CD4-positive, alpha-beta T cell treated with Interferon alpha-2 for 1 hour (primary cell): ENCODE measurements at regions not wholly inside any gene's neighbourhood (a gene's known extent, or its start where the extent isn't known, plus 50 kb on each side); places are given as distances from the start of the nearest gene placed in this dataset.
A peak's percentile ranks its signal among the peaks of the same experiment; 100 is the strongest.

Source experiments
- DNase-seq, 2 donors: peaks; one replicate each; pipeline ENCODE4 v3.0.0-alpha.2; 2020 to 2022

DNA sequence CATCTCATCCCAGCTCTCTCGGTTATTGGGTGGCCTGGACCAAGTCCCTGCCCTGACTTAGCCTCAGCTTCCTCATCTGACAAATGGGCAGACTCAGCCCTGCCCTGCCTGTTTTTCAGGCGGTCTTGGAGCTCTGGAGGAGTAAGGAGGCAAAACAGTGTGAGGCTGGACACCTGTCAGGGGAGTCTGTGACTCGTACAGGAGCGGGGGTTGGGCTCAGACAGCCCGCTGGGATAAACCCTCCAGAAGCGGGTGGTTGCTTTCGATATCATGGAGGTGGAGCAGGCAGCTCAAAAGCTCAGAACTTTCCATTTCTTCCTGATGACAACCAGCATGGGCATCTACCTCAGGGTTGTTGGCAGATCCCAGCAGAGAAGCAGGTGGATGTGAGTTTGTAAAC lies 72.9 kb upstream of the GGTA1 start:
- DNase-seq, result no peak

DNA sequence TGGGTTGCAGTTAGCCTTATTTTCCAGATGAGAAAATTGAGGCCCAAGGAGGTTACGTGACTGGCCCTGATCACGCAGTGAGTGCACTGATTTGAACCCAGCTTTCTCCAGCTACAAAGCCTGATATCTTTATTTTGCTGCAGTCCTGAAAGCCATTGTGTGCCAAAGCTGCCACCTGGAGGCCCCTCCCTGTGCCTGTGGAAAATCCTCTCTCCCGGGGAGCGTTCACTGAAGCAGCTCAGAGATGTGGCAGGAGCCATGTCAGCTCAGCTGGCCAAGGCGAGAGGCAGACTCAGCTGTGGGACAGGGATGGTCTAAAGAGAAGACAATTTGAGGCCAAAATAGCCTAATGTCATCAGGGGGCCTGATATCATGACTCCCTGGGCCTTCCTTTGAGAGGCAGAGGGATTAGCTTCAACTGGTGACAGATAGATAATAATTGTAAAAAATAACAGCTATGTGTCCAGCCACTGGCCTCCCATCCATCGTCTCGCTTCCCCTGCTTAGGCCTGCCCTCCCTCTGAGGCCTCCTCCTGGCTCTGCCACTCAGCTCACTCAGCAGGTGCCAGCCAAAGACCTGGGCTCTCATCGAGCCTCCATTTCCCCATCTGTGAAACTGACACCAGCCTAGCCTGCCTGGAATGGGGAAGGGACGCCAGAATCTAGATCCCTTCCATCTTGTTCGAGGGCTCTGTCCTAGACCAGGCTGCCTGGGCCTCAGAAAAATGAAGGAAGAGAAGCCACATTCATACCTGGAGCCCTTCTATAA lies 74.3 kb upstream of the GGTA1 start:
- no peak for DNase-seq

DNA sequence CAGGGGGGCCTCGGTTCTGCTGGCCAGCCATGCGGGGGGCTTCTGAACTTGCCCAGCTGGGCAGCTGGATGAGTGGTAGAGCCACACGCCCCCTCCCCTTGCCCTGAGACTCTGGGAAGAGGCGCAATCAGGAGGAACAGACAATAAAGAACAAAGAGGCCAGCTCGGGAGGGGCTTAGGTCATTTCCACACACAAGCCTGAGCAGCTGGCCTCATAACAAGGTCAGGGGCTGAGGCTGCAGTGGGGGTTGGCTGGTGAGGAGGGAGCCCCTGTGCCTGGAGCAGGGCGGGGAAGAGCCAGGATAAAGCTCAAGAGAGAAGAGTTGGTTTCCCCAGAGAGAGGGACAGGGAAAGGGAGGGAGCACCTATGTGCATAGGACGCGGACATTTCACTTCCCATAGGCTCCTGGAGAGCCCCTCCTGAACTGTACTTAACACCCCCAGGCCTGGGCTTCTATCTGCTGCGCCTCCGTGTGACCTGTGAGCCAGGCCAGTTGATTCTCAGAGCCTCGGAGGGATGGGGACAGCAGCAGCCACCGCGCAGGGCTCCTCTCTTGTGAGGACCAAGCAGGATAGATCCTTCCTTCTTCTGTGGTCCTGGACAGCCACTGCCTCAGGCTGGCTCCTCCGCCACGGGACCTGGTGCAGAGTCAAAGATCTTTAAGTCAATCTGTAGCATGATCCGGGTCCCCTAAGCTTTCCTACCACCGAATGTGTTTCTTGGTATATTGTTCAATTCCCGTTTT lies 75.3 kb upstream of the GGTA1 start:
- DNase-seq, result no peak

DNA sequence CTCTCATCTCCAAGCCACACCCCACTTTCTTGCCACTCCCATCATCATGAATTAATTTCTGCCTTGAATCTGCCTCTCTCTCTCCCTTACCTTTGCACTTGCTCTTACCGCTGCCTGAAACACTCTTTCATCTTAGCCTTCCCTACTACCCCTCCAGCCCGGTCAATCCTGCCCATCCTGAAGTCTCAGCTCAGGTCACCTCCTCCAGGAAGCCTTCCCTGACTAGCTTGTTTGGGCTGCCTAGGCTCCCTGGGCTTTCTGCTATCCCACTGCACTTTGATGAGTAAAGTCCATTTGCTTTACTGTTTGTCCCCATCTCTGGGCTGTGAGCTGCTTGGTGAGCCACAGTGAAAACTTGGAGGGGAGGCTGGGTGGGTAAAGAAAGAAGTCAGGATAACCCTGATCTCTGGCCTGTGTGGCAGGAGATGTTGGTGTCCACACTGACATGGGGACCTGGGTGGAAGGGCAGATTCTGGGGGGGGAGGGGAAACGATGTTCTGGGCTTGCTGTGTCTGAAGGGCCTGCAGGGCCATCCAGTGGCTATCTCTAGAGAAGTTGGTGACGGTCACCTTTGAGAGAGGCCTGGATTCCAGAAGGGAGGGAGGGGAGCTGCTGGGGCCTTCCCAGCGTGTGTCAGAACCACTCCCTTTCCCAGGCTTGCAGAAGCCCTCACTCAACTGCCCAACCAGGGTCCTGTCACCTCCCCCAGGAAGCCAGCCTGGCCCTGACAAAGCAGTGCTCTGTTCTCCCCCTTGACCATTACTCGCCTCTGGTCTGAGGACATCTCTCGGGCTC lies 75.0 kb upstream of the DAB2IP start:
- DNase-seq, result no peak

DNA sequence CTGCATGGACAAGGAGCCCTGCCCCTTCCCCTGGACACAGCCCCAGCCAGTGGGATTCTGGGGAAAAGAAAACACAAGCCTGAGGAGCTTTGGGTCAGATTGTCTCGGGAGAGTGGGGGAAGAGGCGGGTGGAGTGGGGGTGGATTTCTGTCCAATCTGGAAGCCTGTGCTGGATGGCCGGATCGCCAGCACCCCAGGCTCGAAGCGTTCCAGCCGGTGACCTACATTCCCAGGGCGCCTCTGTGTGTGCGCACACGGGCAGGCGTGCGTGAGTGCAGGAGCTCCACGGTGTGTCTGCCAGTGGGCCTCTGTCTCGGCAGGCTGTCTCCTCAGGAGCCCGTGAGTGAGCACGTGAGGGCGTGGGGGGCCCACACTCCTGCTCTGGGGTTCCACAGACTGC lies 74.3 kb upstream of the DAB2IP start:
- DNase-seq, result no peak

DNA sequence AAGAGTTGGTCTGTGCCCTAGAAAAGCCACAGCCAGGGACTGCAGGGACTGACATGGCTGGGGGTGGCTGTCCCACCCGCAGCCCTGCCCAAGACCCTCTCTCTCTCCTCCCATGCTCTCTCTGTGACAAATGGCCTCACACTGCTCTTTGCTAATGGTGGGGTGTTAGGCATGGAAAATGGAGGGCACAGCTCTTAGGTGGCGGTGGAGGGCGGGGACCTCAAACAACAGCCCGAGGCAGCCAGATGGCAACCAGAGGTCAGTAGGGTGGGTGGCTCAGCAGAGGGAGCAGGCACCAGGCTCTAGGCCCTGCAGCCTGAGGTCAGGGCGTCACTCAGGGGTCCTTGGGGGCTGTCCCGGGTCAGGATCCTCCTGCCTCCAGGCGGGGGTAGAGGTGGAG lies 73.9 kb upstream of the DAB2IP start:
- DNase-seq, result no peak

DNA sequence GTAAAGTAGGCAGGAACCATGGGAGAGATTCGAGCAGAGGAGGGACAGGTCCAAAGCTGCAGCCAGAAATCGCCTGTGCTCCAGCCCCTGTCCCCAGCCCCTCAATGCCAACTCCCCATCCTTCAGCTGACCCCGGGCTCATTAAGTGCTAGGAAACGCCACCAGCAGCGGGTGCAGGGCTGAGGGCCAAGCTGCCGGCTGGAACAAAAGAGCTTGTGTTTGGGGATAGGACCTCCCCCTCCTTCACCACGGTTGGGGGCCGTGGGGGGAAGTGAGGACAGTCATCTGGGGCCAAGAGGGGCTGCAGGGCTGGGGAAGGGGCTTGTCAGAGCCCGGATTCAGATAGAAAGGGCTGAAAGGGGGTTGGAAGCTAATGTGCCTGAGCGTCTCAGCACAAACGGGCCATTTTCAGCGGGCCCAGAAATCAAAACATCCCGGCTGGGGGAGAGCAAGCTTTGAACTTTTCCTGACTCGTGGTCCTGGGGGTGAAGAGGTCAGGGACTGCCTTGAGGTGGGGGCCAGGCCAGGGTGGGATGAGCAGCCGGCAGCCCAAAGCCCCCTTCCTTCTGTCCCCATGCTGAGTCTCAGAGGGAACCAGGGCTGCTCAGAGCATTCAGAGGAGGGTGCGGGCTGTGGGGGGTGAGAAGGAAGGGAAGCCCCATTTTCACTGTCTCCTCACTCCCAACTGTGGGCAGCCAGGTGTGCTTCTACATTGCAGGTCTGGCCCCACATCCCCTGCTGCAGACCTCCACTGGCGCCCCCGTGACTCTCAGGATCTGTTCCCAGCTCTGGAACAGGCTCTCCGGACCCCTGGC lies 69.4 kb upstream of the DAB2IP start:
- DNase-seq, result no peak

DNA sequence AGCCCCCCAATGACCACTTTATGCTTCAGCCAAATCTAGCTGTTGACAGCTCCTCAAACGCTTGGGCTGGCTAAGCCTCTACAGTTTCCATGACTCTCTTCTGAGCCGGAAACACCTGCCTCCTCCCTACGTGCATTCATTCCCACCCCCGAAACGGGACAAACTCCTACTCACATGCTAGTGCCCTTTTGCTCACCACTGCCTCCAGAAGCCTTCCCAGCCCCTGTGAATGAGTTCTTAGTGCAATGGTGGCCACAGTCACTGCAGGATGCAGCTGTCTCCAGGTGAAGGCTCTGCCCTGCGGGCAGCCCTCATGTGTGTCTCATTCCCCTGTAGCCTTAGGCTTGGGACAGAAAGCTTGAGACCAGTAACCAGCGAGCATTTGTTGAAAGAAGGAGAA lies 68.8 kb upstream of the DAB2IP start:
- no peak for DNase-seq

DNA sequence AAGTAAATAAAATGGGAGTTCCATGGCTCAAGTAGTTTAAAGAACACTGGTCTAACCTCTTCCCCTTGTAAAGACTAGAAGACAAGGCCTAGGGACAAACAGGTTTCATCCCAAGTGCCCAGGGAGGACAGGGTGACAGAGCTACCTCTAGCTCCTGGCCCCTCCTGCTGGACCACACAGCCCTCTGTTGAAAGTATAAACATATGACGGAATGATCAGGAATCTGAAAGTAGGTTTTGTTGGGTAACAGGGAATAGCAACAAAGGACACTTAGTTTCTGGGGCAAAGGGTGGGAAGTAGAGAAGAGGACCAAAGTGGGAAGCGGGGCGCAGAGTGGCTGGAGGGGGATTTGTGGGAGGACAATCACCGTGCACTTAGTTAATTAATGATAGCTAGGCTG lies 67.0 kb upstream of the DAB2IP start:
- no peak for DNase-seq

DNA sequence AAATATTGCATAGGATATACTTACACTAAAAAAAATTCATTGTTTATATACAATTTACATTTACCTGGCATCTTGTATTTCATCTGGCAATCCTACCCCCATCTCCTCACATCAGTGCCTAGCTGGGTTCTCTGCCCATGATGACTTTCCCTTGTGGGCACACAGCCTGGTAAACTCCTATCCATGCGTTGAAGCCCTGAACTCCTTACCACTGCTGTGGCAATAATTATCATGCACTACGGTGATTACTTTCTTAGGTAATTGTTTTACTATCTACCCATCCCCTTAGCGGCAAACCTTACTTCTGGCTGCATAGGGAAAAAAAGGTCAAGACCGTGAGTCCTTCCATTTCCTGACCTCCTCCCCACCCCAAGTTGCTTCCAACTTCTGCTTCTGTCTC lies 63.6 kb upstream of the DAB2IP start:
- no peak for DNase-seq

DNA sequence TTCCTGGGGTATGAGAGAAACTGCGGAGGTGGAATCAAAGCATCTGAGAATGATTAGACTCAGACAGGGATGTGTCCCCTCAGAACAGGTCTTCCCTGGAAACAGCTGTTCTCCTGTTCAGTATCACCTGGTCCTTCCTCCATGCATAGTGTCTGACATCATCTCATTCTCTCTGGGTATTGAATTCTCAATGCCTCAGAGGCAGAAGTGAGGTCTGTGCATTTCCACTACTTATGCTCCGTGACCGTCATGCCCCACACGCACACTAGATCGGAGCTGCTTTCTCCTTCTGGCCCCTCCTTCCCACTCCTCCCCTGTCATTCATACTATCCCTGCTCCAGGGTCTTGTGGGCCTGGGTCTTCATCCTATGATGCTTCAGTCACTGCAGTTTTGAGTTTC lies 61.4 kb upstream of the DAB2IP start:
- DNase-seq, result no peak

DNA sequence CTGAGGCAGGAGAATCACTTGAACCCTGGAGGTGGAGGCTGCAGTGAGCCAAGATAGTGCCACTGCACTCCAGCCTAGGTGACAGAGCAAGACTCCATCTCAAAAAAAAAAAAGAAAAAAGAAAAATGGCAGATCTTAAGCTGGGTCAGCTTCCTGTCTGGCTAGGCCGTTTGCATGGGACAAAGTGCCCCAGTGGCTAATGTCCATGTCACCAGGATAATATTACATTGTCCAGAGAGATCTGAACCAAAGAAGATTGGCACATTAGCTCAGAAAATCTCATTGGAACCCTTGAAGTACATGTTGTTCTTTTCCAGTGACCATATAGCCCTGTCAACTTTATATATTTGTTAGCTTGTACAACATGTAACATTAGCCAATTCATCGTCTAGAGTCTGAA lies 59.2 kb upstream of the DAB2IP start:
- DNase-seq, result no peak

DNA sequence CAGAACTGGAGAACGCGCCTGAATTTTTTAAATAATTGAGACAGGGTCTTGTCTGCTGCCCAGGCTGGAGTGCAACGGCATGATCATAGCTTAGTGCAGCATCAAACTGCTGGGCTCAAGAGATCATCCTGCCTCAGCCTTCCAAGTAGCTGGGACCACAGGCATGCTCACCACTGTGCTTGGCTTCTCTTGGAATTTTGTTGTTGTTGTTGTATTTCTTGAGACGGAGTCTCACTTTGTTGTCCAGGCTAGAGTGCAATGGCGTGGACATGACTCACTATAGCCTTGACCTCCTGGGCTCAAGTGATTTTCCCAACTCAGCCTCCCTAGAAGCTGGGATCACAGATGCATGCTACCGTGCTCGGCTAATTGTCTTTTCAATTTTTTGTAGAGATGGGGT lies 58.4 kb upstream of the DAB2IP start:
- no peak for DNase-seq

DNA sequence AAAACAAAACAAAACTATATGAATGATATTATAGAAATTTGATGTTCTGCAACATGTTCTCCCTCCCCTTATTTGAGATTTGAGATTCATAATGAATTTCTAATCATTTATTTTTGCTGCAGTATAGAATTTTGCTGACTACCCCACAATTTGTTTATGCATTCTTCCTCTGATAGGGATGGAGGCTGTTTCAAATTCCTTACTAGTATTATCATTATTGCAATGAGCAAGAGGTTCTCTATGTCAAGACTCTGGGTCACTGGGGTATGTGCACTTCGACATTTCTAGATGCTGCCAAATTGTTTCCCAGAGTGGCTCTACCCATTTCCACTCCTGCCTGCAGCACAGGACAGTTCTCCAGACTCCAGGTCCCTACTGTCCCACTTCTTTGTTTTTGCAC lies 54.9 kb upstream of the DAB2IP start:
- DNase-seq, result no peak

DNA sequence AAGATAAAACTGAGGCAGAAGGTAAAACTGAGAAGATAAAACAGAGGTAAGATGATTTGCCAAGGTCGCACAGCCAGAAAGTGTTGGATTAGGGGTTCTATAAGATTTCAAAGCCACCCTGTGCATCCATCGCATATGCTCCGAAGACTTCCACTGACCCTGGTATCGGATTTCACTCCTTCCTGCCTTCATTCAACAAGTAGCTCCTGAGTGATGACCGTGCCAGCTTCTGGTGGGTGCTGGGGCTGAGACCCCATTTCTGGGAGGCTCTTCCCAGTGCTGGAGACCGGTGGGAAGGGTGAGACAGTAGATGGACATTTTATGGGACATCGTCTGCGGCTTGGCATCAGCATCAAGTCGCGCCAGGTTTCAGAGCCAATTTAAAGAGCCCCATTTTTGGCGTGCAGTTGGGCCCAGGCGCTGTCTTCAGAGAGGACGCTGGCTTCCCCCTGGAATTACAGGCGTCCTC lies 53.7 kb upstream of the DAB2IP start:
- no peak for DNase-seq

DNA sequence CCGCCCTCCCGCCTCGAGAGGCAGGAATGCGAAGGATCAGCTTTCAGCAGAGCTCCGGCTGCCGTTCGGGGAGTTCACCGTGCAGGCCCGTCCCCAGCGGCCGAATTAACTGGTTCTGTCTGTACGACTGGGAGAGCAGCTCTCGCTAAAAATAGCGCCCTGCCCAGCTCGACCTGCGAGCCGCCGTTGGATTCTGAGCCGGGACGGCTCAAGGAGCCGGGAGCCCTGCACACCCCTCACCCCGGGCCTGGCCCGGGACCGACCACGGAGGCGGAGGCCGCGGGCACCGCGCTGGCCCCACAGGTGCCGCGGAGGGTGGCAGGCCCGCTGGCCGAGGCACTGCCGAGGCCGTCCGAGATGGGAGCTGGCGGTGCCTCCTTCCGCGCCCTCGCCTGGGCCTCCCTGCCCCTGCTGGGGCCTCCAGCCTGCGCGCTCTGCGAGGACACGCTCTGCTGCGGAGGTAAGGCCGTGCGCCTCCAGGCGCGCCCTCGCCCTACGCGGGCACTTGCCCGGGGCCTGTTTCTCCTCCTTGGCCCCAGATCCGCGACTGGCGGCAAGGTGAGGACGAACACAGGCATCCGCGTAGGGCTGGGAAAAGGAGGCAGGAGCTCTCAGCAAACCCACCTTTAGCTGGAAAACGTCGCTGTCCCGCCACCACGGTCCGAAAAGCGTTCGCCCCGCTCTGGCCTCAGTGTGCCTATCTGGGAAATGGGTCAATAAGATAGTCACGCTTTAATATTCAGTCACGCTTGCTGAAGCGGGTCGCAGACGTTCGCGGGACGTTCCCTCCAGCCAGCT lies 53.1 kb upstream of the DAB2IP start:
- no peak for DNase-seq

DNA sequence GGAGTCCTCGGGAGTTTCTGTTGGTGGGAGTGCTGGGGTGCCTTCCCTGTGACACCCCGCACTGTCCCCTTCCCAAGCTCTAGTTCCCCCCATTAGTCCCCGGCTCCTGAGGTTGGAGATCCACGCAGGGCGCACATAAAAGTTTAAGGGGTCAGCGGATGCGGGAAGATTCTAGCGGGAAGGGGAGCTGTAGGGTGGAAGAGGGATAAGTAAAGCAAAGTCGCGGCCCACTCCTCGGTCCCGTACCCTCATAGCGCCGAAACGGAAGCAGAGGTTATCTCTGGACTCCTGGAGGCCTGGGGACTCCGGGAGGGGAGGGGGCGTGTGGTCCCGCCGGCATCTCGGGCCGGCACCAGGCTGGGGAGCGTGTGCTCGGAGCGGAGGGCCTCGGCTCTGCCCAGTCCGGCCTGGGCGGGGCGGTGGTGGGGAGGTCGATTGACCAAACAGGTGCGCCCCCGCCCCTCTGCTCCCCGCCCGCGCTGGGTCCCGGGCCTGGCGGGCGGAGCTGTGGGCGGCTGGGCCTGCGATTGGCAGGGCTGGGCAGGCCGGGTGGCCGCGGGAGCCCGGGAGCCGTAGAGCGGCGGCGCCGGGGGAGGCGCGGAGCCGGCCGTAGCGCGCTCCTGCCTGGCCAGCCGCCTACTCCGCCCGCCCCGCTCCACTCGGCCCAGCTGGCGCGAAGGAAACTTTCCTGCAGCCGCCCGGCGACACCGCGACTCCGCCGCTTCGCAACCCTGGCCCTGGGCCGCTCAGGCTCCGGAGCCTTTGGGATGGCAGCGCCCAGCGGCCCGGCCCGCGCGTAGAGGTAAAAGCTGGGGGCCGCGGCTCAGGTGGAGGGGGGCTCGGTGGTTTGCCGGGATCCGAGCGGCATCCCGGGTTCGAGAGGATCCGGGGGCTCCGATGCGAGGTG lies 52.2 kb upstream of the DAB2IP start:
- DNase-seq, result no peak

DNA sequence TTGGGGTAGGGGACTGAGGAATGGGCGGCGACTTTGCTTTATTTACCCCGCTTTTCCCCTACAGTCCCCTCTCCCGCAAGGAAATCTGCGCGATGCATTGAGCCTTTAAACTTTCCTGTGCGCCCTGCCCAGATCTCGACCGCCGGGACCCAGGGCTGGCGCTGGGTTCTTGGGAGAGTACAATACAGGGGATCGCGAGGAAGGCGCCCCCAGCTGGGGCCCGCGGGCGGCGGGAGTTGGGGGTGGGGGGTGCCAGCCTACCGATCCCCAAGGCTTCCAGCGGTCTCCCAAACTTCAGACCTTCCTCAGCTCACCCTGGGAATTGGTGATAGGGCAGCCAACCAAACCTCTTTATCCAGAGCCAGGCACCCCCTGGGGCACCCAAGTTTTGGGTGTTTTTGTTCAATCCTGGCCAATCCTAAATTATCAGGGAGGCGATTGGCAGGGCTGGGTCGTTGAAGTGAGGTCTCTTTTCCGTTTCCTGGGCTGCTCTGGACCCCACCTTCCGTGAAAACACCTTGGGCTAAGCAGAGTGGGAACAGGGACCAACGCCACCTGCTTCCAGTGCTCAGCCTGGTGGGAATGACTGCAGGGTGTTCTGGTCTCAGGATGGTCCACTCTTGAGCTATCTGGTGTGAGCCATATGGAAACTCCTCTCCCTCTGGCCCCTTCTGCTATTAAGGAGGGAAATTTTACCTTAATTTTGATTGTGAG lies 51.4 kb upstream of the DAB2IP start:
- DNase-seq, result no peak

DNA sequence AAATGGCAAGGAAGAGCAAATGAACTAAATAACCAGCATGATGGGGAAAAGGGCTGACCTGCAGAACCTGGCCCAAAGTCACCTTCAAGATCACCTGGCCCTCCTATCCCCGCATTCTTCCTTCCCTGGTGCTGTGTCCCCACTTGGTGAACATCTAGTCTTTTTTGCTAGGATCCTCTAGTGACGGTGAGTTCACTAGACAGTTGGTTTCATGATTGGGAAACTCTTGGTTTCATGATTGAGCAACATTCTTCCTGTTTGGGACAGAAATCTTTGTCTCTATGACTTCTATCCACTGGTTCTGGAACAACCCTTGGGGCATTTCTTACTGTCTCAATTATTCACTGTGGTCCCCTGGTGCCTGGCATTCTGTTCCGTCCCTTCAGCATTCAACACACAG lies 50.2 kb upstream of the DAB2IP start:
- DNase-seq, result peak; percentile 4 to 8
